ENCODE measurements at regions not wholly inside any gene's neighbourhood (a gene's known extent, or its start where the extent isn't known, plus 50 kb on each side); places are given as distances from the start of the nearest gene placed in this dataset.

DNA sequence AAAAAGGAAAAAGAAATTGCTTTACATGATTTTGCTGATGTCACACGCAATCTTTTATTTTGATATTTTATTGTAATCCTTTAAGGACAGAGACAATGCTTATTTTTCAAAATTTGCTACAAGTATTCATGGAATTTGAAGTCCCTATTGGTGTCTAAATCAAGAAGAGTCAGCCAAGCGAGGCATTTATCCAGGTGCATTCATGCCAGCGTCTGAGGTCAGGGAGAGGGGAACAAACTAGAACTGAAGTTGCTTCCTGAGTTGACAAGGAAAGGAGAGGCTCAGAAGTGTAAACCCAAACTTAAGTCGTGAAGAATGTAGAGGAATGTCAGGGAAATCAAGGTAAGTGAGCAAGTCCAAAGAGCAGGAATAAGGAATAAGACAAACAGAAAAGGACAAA lies 83.0 kb upstream of the GNAQ start:
- TF ChIP-seq, protein P1, sequence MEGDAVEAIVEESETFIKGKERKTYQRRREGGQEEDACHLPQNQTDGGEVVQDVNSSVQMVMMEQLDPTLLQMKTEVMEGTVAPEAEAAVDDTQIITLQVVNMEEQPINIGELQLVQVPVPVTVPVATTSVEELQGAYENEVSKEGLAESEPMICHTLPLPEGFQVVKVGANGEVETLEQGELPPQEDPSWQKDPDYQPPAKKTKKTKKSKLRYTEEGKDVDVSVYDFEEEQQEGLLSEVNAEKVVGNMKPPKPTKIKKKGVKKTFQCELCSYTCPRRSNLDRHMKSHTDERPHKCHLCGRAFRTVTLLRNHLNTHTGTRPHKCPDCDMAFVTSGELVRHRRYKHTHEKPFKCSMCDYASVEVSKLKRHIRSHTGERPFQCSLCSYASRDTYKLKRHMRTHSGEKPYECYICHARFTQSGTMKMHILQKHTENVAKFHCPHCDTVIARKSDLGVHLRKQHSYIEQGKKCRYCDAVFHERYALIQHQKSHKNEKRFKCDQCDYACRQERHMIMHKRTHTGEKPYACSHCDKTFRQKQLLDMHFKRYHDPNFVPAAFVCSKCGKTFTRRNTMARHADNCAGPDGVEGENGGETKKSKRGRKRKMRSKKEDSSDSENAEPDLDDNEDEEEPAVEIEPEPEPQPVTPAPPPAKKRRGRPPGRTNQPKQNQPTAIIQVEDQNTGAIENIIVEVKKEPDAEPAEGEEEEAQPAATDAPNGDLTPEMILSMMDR (conservative IDR thresholded peaks at IDR 0.05; ENCODE audit: low read depth, low read length), result no peak
- no peak for TF ChIP-seq CEBPB (IDR thresholded peaks at IDR 0.05; ENCODE audit: low read depth, low read length)
- no peak for TF ChIP-seq FOS (IDR thresholded peaks at IDR 0.05; ENCODE audit: low read depth, low read length)
- no peak for TF ChIP-seq RAD21 (IDR thresholded peaks at IDR 0.05; ENCODE audit: low read length)
- TF ChIP-seq POLR2A (IDR thresholded peaks at IDR 0.05; ENCODE audit: low read depth, low read length), result no peak

Data from IMR-90 (cell line).